NCI-H2107 treated with DMSO at 0.1 percent for 48 hours (cell line): ENCODE measurements at regions not wholly inside any gene's neighbourhood (a gene's known extent, or its start where the extent isn't known, plus 50 kb on each side); places are given as distances from the start of the nearest gene placed in this dataset.

ENCODE experiments used
- DNase-seq: peaks from one replicate; lab custom pipeline; 2025; ENCODE audit not compliant: unreplicated experiment; lab: John Stamatoyannopoulos, UW

- DNase-seq, result no peak
Observed at GRCh38 chr2:43022896-43023295, 203.5 kb downstream of the ZFP36L2 start.

GRCh38 chr2:43021791-43022509 lies 204.5 kb downstream of the ZFP36L2 start:
- no peak for DNase-seq

- no peak for DNase-seq
Observed at GRCh38 chr2:43020990-43021669, 205.3 kb downstream of the ZFP36L2 start.

- no peak for DNase-seq
Observed at GRCh38 chr2:43020296-43020695, 206.1 kb downstream of the ZFP36L2 start.

- DNase-seq, result no peak
Observed at GRCh38 chr2:43019536-43020183, 206.7 kb downstream of the ZFP36L2 start.

GRCh38 chr2:43019025-43019367 lies 207.4 kb downstream of the ZFP36L2 start:
- DNase-seq, result no peak

- DNase-seq, result no peak
Observed at GRCh38 chr2:43018179-43019024, 208.0 kb downstream of the ZFP36L2 start.

GRCh38 chr2:43013821-43014345 lies 212.5 kb downstream of the ZFP36L2 start:
- no peak for DNase-seq

GRCh38 chr2:43012966-43013365 lies 213.4 kb downstream of the ZFP36L2 start:
- DNase-seq, result no peak

- no peak for DNase-seq
Observed at GRCh38 chr2:43011158-43011491, 215.3 kb downstream of the ZFP36L2 start.

GRCh38 chr2:43010438-43011157 lies 215.8 kb downstream of the ZFP36L2 start:
- DNase-seq, result peak; percentile 54

- DNase-seq, result no peak
Observed at GRCh38 chr2:43009448-43009847, 217.0 kb downstream of the ZFP36L2 start.

- no peak for DNase-seq
Observed at GRCh38 chr2:43008388-43008787, 216.0 kb upstream of the HAAO start.

- no peak for DNase-seq
Observed at GRCh38 chr2:43007901-43008300, 215.5 kb upstream of the HAAO start.

- DNase-seq, result no peak
Observed at GRCh38 chr2:43006834-43007543, 214.6 kb upstream of the HAAO start.

GRCh38 chr2:43005975-43006833 lies 213.8 kb upstream of the HAAO start:
- DNase-seq, result no peak

GRCh38 chr2:43005245-43005974 lies 213.0 kb upstream of the HAAO start:
- no peak for DNase-seq

- no peak for DNase-seq
Observed at GRCh38 chr2:43004879-43005244, 212.5 kb upstream of the HAAO start.
